ENCODE measurements at regions not wholly inside any gene's neighbourhood (a gene's known extent, or its start where the extent isn't known, plus 50 kb on each side); places are given as distances from the start of the nearest gene placed in this dataset.

DNA sequence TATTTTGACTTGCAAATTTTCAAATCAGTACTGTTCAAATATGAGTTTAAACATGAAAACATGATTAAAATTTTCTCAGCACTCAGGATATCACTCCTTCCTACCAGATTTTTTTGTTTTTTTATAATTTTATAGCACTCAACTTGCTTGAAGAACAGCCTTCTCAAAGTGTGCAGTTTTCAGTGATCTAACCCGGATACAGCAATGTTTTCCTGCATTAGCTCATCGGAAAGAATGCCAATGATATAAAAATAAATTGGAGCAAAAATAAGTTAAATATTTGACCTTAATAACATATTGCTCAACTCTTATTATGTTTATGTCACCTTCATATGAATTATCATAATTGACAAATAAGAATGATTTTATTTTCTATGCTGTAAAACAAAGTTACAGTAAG is 766.8 kb downstream of the USP25 start:
- TF ChIP-seq, protein P1, sequence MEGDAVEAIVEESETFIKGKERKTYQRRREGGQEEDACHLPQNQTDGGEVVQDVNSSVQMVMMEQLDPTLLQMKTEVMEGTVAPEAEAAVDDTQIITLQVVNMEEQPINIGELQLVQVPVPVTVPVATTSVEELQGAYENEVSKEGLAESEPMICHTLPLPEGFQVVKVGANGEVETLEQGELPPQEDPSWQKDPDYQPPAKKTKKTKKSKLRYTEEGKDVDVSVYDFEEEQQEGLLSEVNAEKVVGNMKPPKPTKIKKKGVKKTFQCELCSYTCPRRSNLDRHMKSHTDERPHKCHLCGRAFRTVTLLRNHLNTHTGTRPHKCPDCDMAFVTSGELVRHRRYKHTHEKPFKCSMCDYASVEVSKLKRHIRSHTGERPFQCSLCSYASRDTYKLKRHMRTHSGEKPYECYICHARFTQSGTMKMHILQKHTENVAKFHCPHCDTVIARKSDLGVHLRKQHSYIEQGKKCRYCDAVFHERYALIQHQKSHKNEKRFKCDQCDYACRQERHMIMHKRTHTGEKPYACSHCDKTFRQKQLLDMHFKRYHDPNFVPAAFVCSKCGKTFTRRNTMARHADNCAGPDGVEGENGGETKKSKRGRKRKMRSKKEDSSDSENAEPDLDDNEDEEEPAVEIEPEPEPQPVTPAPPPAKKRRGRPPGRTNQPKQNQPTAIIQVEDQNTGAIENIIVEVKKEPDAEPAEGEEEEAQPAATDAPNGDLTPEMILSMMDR (IDR thresholded peaks at IDR 0.05) = no peak
- Histone ChIP-seq H3K4me1 (no peaks in the 10 kb centered on the region), H3K4me3 (no peak overlapping the region), H3K27me3 (no peaks in the 10 kb centered on the region), H3K27ac (no peak overlapping the region), H3K36me3 (no peaks in the 10 kb centered on the region), H3K9me3 (no peaks in the 10 kb centered on the region)
- intact Hi-C loops (cut with DNase I) = no loop called here
- ATAC-seq (no peak), DNase-seq (no peak)

DNA sequence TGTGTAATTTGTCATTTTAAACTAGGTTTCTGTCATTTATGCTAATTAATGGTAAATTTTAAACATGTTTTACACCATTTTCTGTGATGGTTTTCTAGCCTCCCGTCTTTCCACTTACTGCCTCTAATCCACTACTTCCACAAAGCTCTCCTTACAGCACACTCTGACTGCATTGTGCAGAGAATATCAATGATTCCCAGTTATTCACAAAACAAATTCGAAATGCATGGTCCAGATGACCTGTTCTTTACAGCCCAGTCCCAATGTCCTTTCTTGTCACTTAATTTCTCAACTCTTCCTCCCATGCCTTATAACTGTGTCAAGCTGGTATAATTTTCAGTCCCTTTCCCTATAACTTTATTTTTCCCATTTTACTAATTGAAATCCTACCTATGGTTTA is 770.5 kb downstream of the USP25 start:
- H3K4me3 ChIP-seq = no peak overlapping the region
- DNase-seq = no peak
- ATAC-seq = no peak
- no peak overlapping the region for H3K27ac ChIP-seq
- TF ChIP-seq, protein P1 (IDR thresholded peaks at IDR 0.05) = no peak
- H3K27me3 ChIP-seq = no peaks in the 10 kb centered on the region
- H3K36me3 ChIP-seq = no peaks in the 10 kb centered on the region
- H3K4me1 ChIP-seq = no peaks in the 10 kb centered on the region
- H3K9me3 ChIP-seq = no peaks in the 10 kb centered on the region
- intact Hi-C loops (cut with DNase I) = no loop called here

DNA sequence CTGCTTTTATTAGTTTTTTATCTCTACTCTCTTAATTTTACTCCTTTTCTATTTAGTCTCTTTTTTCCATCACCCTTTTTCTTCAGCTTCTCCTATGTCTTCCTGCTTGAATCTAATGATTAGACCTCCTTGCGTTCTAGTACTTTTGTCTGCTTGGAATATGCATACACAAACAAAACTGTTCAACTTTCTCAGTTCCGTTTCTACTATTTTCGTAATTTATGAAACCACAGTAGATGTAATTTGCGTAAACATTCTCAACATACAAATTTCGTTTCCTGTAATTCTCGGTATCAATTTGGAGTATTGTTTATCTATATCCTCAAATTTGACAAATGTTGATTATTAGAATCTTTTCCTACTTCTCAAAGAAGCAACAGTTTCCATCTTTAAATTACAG is 772.5 kb downstream of the USP25 start:
- no peaks in the 10 kb centered on the region for H3K27me3 ChIP-seq
- TF ChIP-seq, protein P1 (IDR thresholded peaks at IDR 0.05) = no peak
- DNase-seq (no peak), ATAC-seq (no peak)
- intact Hi-C loops (cut with DNase I) = no loop called here
- H3K4me1 ChIP-seq = no peaks in the 10 kb centered on the region
- no peak overlapping the region for H3K4me3 ChIP-seq
- no peak overlapping the region for H3K27ac ChIP-seq
- no peaks in the 10 kb centered on the region for H3K36me3 ChIP-seq
- H3K9me3 ChIP-seq = no peaks in the 10 kb centered on the region

DNA sequence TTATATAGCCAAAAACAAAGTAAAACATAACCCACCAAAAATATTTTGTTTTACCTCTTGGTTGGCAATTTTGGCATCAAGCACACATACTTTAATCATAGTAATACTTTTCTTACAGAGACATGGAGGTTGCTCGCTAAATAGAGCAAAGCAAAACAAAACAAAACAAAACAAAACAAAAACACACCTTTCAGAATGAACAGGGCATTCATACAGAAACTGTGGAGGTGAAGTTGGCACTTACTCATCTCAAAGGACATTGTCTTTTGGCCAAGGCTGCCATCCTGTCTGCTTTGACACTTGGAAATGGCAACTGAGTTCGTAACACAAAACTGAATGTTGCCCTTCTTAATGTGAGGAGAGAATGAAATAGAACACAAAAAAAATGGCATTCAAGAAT is 773.1 kb downstream of the USP25 start:
- Histone ChIP-seq H3K4me3 (no peak overlapping the region), H3K4me1 (no peaks in the 10 kb centered on the region), H3K9me3 (no peaks in the 10 kb centered on the region), H3K27me3 (no peaks in the 10 kb centered on the region), H3K36me3 (no peaks in the 10 kb centered on the region), H3K27ac (no peak overlapping the region)
- DNase-seq (no peak), ATAC-seq (no peak)
- TF ChIP-seq, protein P1 (IDR thresholded peaks at IDR 0.05) = no peak
- intact Hi-C loops (cut with DNase I) = no loop called here

DNA sequence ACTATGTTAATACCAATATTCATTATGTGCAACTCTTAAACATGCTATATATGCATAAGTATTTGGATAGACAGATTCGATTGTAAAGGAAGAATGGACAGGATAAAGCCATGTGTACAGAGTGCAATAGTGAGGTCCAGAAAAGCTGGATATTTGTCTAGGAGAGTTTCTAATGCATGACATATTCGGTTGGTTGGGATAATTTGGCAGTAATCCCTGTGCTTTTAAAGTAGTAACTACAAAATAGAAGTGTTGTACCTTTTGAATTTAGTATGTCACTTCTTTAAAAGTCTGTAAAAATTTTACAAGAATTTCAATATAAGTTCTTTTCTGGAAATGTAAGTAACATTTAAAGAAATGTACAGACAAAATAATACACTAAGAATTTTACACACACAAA is 774.5 kb downstream of the USP25 start:
- intact Hi-C loops (cut with DNase I) = no loop called here
- H3K27ac ChIP-seq = no peak overlapping the region
- no peaks in the 10 kb centered on the region for H3K36me3 ChIP-seq
- no peak for DNase-seq
- no peaks in the 10 kb centered on the region for H3K27me3 ChIP-seq
- no peaks in the 10 kb centered on the region for H3K4me1 ChIP-seq
- TF ChIP-seq, protein P1 (IDR thresholded peaks at IDR 0.05) = no peak
- H3K4me3 ChIP-seq = no peak overlapping the region
- ATAC-seq = no peak
- no peaks in the 10 kb centered on the region for H3K9me3 ChIP-seq

DNA sequence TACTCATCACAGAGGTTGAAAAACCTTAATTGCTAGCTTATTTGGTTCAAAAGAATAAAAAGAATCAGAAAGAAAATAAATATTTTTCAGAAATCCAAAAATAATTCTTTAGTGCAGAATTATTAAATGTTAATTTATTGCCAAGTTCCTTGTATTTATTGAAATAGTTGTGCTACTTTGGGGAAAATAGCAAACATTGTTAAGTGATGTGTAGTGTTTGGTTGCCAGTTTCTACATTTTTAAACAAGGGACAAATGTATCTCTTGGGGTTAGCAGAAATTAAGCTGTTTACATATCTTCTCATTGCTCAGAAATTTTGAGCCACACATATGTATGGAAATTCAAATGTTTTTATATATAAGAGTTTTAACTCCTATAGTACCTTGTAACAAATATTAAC is 775.0 kb downstream of the USP25 start:
- no peak for ATAC-seq
- no peaks in the 10 kb centered on the region for H3K9me3 ChIP-seq
- intact Hi-C loops (cut with DNase I) = no loop called here
- no peaks in the 10 kb centered on the region for H3K27me3 ChIP-seq
- no peak overlapping the region for H3K4me3 ChIP-seq
- no peaks in the 10 kb centered on the region for H3K4me1 ChIP-seq
- H3K36me3 ChIP-seq = no peaks in the 10 kb centered on the region
- TF ChIP-seq, protein P1 (IDR thresholded peaks at IDR 0.05) = no peak
- DNase-seq = no peak
- no peak overlapping the region for H3K27ac ChIP-seq
